Ectodermal cell (in vitro differentiated cells): ENCODE measurements at regions not wholly inside any gene's neighbourhood (a gene's known extent, or its start where the extent isn't known, plus 50 kb on each side); places are given as distances from the start of the nearest gene placed in this dataset.

Experiments used
- H3K27ac ChIP-seq: 2 replicates; pipeline ENCODE4 v1.7.0; 2013; ENCODE audit warnings: mild to moderate bottlenecking, low read depth, low read length; ENCODE audit not compliant: insufficient read depth, poor library complexity, severe bottlenecking
- H3K27me3 ChIP-seq: 2 replicates; pipeline ENCODE4 v1.7.0; 2013; ENCODE audit warnings: mild to moderate bottlenecking, low read length; ENCODE audit not compliant: insufficient read depth, control insufficient read depth, poor library complexity, severe bottlenecking
- H3K36me3 ChIP-seq: one replicate; pipeline ENCODE4 v1.7.0; 2013; ENCODE audit warnings: low read length; ENCODE audit not compliant: control insufficient read depth, insufficient read depth
- H3K4me1 ChIP-seq: one replicate; pipeline ENCODE4 v1.7.0; 2013; ENCODE audit warnings: low read length; ENCODE audit not compliant: control insufficient read depth, insufficient read depth
- H3K4me3 ChIP-seq: 2 replicates; pipeline ENCODE4 v1.7.0; 2013; ENCODE audit warnings: low read depth, low read length, control low read depth; ENCODE audit not compliant: insufficient read depth
- H3K9me3 ChIP-seq: 2 replicates; pipeline ENCODE4 v1.7.0; 2013; ENCODE audit warnings: mild to moderate bottlenecking, low read length, moderate library complexity; ENCODE audit not compliant: control insufficient read depth
- WGBS, 2 experiments: methylation state at CpG; one replicate each; pipeline ENCODE4 v1.1.7; 2013; ENCODE audit warnings: missing lambda C conversion rate in 2 of 2; 5-methylcytosine and 5-hydroxymethylcytosine counted together

- no peak overlapping the region for H3K27ac ChIP-seq
- H3K9me3 ChIP-seq: no peaks in the 10 kb centered on the region
- H3K27me3 ChIP-seq: no peaks in the 10 kb centered on the region
- H3K36me3 ChIP-seq: no peaks in the 10 kb centered on the region
- no peak overlapping the region for H3K4me3 ChIP-seq
- no CpG with 5 or more reads among the region's 1 CpG for WGBS, 2 experiments
- H3K4me1 ChIP-seq: no peaks in the 10 kb centered on the region
Measured at GRCh38 chr1:69220672-69221071, 347.1 kb upstream of the LRRC7 start.

- WGBS, 2 experiments: 38 to 56% methylated on average over 1 of the region's 1 CpG
- no peaks in the 10 kb centered on the region for H3K4me1 ChIP-seq
- no peaks in the 10 kb centered on the region for H3K36me3 ChIP-seq
- H3K27ac ChIP-seq: no peak overlapping the region
- H3K4me3 ChIP-seq: no peak overlapping the region
- no peaks in the 10 kb centered on the region for H3K9me3 ChIP-seq
- H3K27me3 ChIP-seq: no peaks in the 10 kb centered on the region
Measured at GRCh38 chr1:69221524-69221923, 346.2 kb upstream of the LRRC7 start.

GRCh38 chr1:69223156-69223555 lies 344.6 kb upstream of the LRRC7 start:
- no peak overlapping the region for H3K4me3 ChIP-seq
- H3K27ac ChIP-seq: no peak overlapping the region
- H3K27me3 ChIP-seq: no peaks in the 10 kb centered on the region
- H3K36me3 ChIP-seq: no peaks in the 10 kb centered on the region
- 89 to 93% methylated on average over 1 of the region's 1 CpG for WGBS, 2 experiments
- no peaks in the 10 kb centered on the region for H3K4me1 ChIP-seq
- no peaks in the 10 kb centered on the region for H3K9me3 ChIP-seq

GRCh38 chr1:69228501-69228900 lies 339.2 kb upstream of the LRRC7 start:
- Histone ChIP-seq H3K4me1 (no peaks in the 10 kb centered on the region), H3K4me3 (no peak overlapping the region), H3K27me3 (no peaks in the 10 kb centered on the region), H3K27ac (no peak overlapping the region), H3K36me3 (no peaks in the 10 kb centered on the region), H3K9me3 (no peaks in the 10 kb centered on the region)
- 0% methylated on average over 1 of the region's 1 CpG; no CpG with 5 or more reads in 1 of the 2 experiments for WGBS, 2 experiments

- H3K4me3 ChIP-seq: no peak overlapping the region
- no peaks in the 10 kb centered on the region for H3K27me3 ChIP-seq
- H3K4me1 ChIP-seq: no peaks in the 10 kb centered on the region
- H3K36me3 ChIP-seq: no peaks in the 10 kb centered on the region
- no peaks in the 10 kb centered on the region for H3K9me3 ChIP-seq
- H3K27ac ChIP-seq: no peak overlapping the region
Measured at GRCh38 chr1:69230208-69230607, 337.5 kb upstream of the LRRC7 start.

GRCh38 chr1:69233463-69233862 lies 334.3 kb upstream of the LRRC7 start:
- Histone ChIP-seq H3K36me3 (no peaks in the 10 kb centered on the region), H3K4me1 (no peaks in the 10 kb centered on the region), H3K9me3 (no peaks in the 10 kb centered on the region), H3K27ac (no peak overlapping the region), H3K27me3 (no peaks in the 10 kb centered on the region), H3K4me3 (no peak overlapping the region)

GRCh38 chr1:69244211-69244610 lies 323.5 kb upstream of the LRRC7 start:
- no peak overlapping the region for H3K27ac ChIP-seq
- peaks cover 19% of the 10 kb centered on the region for H3K4me1 ChIP-seq
- H3K36me3 ChIP-seq: no peaks in the 10 kb centered on the region
- no peak overlapping the region for H3K4me3 ChIP-seq
- 0 to 9% methylated on average over 1 of the region's 1 CpG for WGBS, 2 experiments
- peaks cover 17% of the 10 kb centered on the region for H3K27me3 ChIP-seq
- H3K9me3 ChIP-seq: no peaks in the 10 kb centered on the region

- H3K4me3 ChIP-seq: no peak overlapping the region
- 100% methylated on average over 1 of the region's 1 CpG; no CpG with 5 or more reads in 1 of the 2 experiments for WGBS, 2 experiments
- H3K27me3 ChIP-seq: peaks cover 17% of the 10 kb centered on the region
- H3K4me1 ChIP-seq: peaks cover 19% of the 10 kb centered on the region
- H3K9me3 ChIP-seq: no peaks in the 10 kb centered on the region
- no peak overlapping the region for H3K27ac ChIP-seq
- H3K36me3 ChIP-seq: no peaks in the 10 kb centered on the region
Measured at GRCh38 chr1:69246109-69246508, 321.6 kb upstream of the LRRC7 start.

GRCh38 chr1:69246710-69247109 lies 321.0 kb upstream of the LRRC7 start:
- WGBS, 2 experiments: 85 to 95% methylated on average over 2 of the region's 2 CpGs
- peaks cover 17% of the 10 kb centered on the region for H3K27me3 ChIP-seq
- H3K36me3 ChIP-seq: no peaks in the 10 kb centered on the region
- H3K4me3 ChIP-seq: no peak overlapping the region
- H3K4me1 ChIP-seq: peaks cover 19% of the 10 kb centered on the region
- no peak overlapping the region for H3K27ac ChIP-seq
- no peaks in the 10 kb centered on the region for H3K9me3 ChIP-seq

- no peaks in the 10 kb centered on the region for H3K27me3 ChIP-seq
- H3K4me1 ChIP-seq: no peaks in the 10 kb centered on the region
- 71 to 72% methylated on average over 4 of the region's 4 CpGs for WGBS, 2 experiments
- H3K36me3 ChIP-seq: no peaks in the 10 kb centered on the region
- H3K4me3 ChIP-seq: no peak overlapping the region
- no peaks in the 10 kb centered on the region for H3K9me3 ChIP-seq
- H3K27ac ChIP-seq: no peak overlapping the region
Measured at GRCh38 chr1:69252696-69253095, 315.0 kb upstream of the LRRC7 start.

- Histone ChIP-seq H3K27ac (no peak overlapping the region), H3K4me3 (no peak overlapping the region), H3K9me3 (no peaks in the 10 kb centered on the region), H3K4me1 (no peaks in the 10 kb centered on the region), H3K36me3 (no peaks in the 10 kb centered on the region), H3K27me3 (no peaks in the 10 kb centered on the region)
- WGBS, 2 experiments: 100% methylated on average over 1 of the region's 1 CpG; no CpG with 5 or more reads in 1 of the 2 experiments
Measured at GRCh38 chr1:69256036-69256435, 311.7 kb upstream of the LRRC7 start.
